ENCODE measurements at regions not wholly inside any gene's neighbourhood (a gene's known extent, or its start where the extent isn't known, plus 50 kb on each side); places are given as distances from the start of the nearest gene placed in this dataset.

DNA sequence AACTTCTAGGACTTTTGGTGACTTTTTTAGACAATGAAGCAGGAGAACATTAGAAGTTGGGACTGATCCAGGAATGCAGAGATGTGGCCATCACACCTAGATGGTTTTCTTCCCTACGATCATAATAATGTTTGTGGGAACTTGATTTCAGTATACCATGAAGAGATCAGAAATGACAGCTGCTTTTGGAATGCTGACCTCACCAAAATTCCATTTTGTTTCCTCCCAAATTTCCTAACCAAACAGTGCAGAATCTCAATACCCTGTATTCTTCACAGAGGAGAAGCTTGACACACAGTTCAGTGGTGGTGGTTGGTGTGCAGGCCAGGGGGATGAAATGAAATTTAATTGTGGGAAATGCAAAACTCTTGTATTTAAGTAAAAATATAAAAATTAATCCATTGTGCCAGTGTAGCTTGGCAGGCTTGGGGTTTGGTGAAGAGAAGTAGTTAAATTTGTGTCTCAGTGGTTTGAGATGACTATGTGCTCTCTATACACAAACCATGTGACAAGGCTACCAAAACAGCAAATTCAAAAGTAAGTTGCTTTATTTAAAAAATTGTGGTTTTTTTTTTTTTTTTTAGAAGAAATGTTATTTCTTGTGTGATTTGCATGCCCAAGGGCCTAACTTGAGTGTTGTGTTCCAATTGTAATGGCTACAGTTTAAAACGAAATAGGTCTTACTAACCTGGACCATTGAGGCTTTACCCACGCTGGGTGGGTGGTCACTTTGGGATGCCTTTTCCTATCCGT is 252.4 kb downstream of the LPIN1 start:
- ATAC-seq (no peak), DNase-seq (no peak)
- H3K27ac ChIP-seq = no peak overlapping the region
- intact Hi-C loops (cut with DNase I) = no loop called here
- H3K4me3 ChIP-seq = no peak overlapping the region
- no peaks in the 10 kb centered on the region for H3K4me1 ChIP-seq
- no peaks in the 10 kb centered on the region for H3K9me3 ChIP-seq
- H3K27me3 ChIP-seq = no peaks in the 10 kb centered on the region
- no peaks in the 10 kb centered on the region for H3K36me3 ChIP-seq (replicated peaks in 1 of 2; ENCODE audit: insufficient read depth in 1 of 2, low read depth in 2 of 2)
- 72 to 77% methylated on average over 4 of the region's 4 CpGs for WGBS, 2 donors
- TF ChIP-seq, protein P1, sequence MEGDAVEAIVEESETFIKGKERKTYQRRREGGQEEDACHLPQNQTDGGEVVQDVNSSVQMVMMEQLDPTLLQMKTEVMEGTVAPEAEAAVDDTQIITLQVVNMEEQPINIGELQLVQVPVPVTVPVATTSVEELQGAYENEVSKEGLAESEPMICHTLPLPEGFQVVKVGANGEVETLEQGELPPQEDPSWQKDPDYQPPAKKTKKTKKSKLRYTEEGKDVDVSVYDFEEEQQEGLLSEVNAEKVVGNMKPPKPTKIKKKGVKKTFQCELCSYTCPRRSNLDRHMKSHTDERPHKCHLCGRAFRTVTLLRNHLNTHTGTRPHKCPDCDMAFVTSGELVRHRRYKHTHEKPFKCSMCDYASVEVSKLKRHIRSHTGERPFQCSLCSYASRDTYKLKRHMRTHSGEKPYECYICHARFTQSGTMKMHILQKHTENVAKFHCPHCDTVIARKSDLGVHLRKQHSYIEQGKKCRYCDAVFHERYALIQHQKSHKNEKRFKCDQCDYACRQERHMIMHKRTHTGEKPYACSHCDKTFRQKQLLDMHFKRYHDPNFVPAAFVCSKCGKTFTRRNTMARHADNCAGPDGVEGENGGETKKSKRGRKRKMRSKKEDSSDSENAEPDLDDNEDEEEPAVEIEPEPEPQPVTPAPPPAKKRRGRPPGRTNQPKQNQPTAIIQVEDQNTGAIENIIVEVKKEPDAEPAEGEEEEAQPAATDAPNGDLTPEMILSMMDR (IDR thresholded peaks at IDR 0.05) = no peak
- TF ChIP-seq POLR2A (IDR thresholded peaks at IDR 0.05) = no peak

GRCh38 chr2:12001621-12002020 is 255.2 kb downstream of the LPIN1 start:
- intact Hi-C loops (cut with DNase I) = no loop called here
- 84% methylated on average over 1 of the region's 1 CpG for WGBS, 2 donors

GRCh38 chr2:12002215-12002614 is 255.8 kb downstream of the LPIN1 start:
- Histone ChIP-seq H3K9me3 (no peaks in the 10 kb centered on the region), H3K27me3 (no peaks in the 10 kb centered on the region), H3K36me3 (replicated peaks in 1 of 2; ENCODE audit: insufficient read depth in 1 of 2, low read depth in 2 of 2) (no peaks in the 10 kb centered on the region), H3K4me3 (no peak overlapping the region), H3K27ac (no peak overlapping the region), H3K4me1 (peaks cover 7% of the 10 kb centered on the region)
- 42 to 65% methylated on average over 3 of the region's 3 CpGs for WGBS, 2 donors
- intact Hi-C loops (cut with DNase I) = no loop called here
- TF ChIP-seq, protein P1 (IDR thresholded peaks at IDR 0.05) = no peak
- no peak for TF ChIP-seq POLR2A (IDR thresholded peaks at IDR 0.05)
- DNase-seq = no peak
- ATAC-seq = no peak

More at GRCh38 chr2:12001621-12002020, 255.2 kb downstream of the LPIN1 start:
- H3K4me1 ChIP-seq = peaks cover 7% of the 10 kb centered on the region
- ATAC-seq = no peak
- no peaks in the 10 kb centered on the region for H3K36me3 ChIP-seq (replicated peaks in 1 of 2; ENCODE audit: insufficient read depth in 1 of 2, low read depth in 2 of 2)
- no peak overlapping the region for H3K27ac ChIP-seq
- H3K4me3 ChIP-seq = no peak overlapping the region
- no peak for DNase-seq
- TF ChIP-seq, protein P1 (IDR thresholded peaks at IDR 0.05) = no peak
- no peak for TF ChIP-seq POLR2A (IDR thresholded peaks at IDR 0.05)
- H3K27me3 ChIP-seq = no peaks in the 10 kb centered on the region
- H3K9me3 ChIP-seq = no peaks in the 10 kb centered on the region

DNA sequence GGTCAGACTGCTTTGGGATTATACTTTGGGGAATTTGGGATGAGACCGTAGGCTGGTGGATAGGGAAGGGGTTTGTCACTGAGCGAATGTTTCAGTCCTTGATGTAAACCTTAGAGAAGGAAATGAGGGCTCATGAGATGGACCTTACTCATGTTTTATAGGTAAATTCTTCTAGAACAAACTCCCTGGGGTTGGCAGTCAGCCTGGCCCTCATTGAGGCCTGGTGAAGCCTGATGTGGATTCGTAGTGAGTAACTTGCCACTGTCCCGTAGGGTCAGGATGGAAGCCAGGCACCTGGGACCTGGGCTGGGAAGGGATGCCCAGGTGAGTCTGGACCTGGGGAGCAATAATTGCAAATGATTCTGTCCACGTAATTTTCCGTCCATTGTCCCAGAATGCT is 258.3 kb downstream of the LPIN1 start:
- no peaks in the 10 kb centered on the region for H3K36me3 ChIP-seq (replicated peaks in 1 of 2; ENCODE audit: insufficient read depth in 1 of 2, low read depth in 2 of 2)
- no peak overlapping the region for H3K4me3 ChIP-seq
- no peak overlapping the region for H3K27ac ChIP-seq
- intact Hi-C loops (cut with DNase I) = no loop called here
- ATAC-seq = no peak
- TF ChIP-seq, protein P1 (IDR thresholded peaks at IDR 0.05) = no peak
- TF ChIP-seq POLR2A (IDR thresholded peaks at IDR 0.05) = no peak
- H3K9me3 ChIP-seq = no peaks in the 10 kb centered on the region
- DNase-seq = no peak
- WGBS, 2 donors = 92 to 94% methylated on average over 6 of the region's 6 CpGs
- no peaks in the 10 kb centered on the region for H3K27me3 ChIP-seq
- H3K4me1 ChIP-seq = peaks cover 7% of the 10 kb centered on the region
